ENCODE measurements at regions not wholly inside any gene's neighbourhood (a gene's known extent, or its start where the extent isn't known, plus 50 kb on each side); places are given as distances from the start of the nearest gene placed in this dataset.

- Histone ChIP-seq H3K4me2 (ENCODE audit: low read depth, low read length, poor library complexity, severe bottlenecking) (no peak overlapping the region), H3K9ac (ENCODE audit: low read length) (no peak overlapping the region), H2AFZ (ENCODE audit: low read length) (no peak overlapping the region), H3K36me3 (ENCODE audit: insufficient read depth, low read length) (no peaks in the 10 kb centered on the region), H4K20me1 (ENCODE audit: insufficient read depth, low read depth, low read length) (no peaks in the 10 kb centered on the region), H3K27me3 (ENCODE audit: low read length) (no peaks in the 10 kb centered on the region), H3K9me3 (ENCODE audit: low read length) (no peaks in the 10 kb centered on the region), H3K27ac (ENCODE audit: low read length) (no peak overlapping the region), H3K9me2 (replicated peaks; ENCODE audit: insufficient read depth, low read length) (no peaks in the 10 kb centered on the region), H3K4me1 (ENCODE audit: low read length) (no peaks in the 10 kb centered on the region), H3K4me3 (ENCODE audit: low read length) (no peak overlapping the region), H3K79me2 (ENCODE audit: low read length) (no peaks in the 10 kb centered on the region)
- peak; percentile 37 for DNase-seq
Measured at GRCh38 chr3:151568184-151568583, 107.3 kb upstream of the IGSF10 start.

- no peaks in the 10 kb centered on the region for H3K27me3 ChIP-seq (ENCODE audit: low read length)
- H3K9ac ChIP-seq (ENCODE audit: low read length) = no peak overlapping the region
- H3K27ac ChIP-seq (ENCODE audit: low read length) = no peak overlapping the region
- no peaks in the 10 kb centered on the region for H3K36me3 ChIP-seq (ENCODE audit: insufficient read depth, low read length)
- H3K4me1 ChIP-seq (ENCODE audit: low read length) = no peaks in the 10 kb centered on the region
- H3K4me2 ChIP-seq (ENCODE audit: low read depth, low read length, poor library complexity, severe bottlenecking) = no peak overlapping the region
- H3K9me2 ChIP-seq (replicated peaks; ENCODE audit: insufficient read depth, low read length) = no peaks in the 10 kb centered on the region
- no peaks in the 10 kb centered on the region for H3K9me3 ChIP-seq (ENCODE audit: low read length)
- H3K79me2 ChIP-seq (ENCODE audit: low read length) = no peaks in the 10 kb centered on the region
- no peaks in the 10 kb centered on the region for H4K20me1 ChIP-seq (ENCODE audit: insufficient read depth, low read depth, low read length)
- peak; percentile 27 for DNase-seq
- H2AFZ ChIP-seq (ENCODE audit: low read length) = no peak overlapping the region
- H3K4me3 ChIP-seq (ENCODE audit: low read length) = no peak overlapping the region
Measured at GRCh38 chr3:151567477-151567876, 106.6 kb upstream of the IGSF10 start.

GRCh38 chr3:151564261-151564660 lies 103.4 kb upstream of the IGSF10 start:
- no peak overlapping the region for H3K9ac ChIP-seq (ENCODE audit: low read length)
- peak; percentile 28 for DNase-seq
- no peaks in the 10 kb centered on the region for H3K4me1 ChIP-seq (ENCODE audit: low read length)
- no peak overlapping the region for H3K4me2 ChIP-seq (ENCODE audit: low read depth, low read length, poor library complexity, severe bottlenecking)
- no peaks in the 10 kb centered on the region for H3K36me3 ChIP-seq (ENCODE audit: insufficient read depth, low read length)
- no peaks in the 10 kb centered on the region for H4K20me1 ChIP-seq (ENCODE audit: insufficient read depth, low read depth, low read length)
- H3K27ac ChIP-seq (ENCODE audit: low read length) = no peak overlapping the region
- H3K9me3 ChIP-seq (ENCODE audit: low read length) = no peaks in the 10 kb centered on the region
- H3K4me3 ChIP-seq (ENCODE audit: low read length) = no peak overlapping the region
- no peaks in the 10 kb centered on the region for H3K9me2 ChIP-seq (replicated peaks; ENCODE audit: insufficient read depth, low read length)
- H3K27me3 ChIP-seq (ENCODE audit: low read length) = no peaks in the 10 kb centered on the region
- H3K79me2 ChIP-seq (ENCODE audit: low read length) = no peaks in the 10 kb centered on the region
- H2AFZ ChIP-seq (ENCODE audit: low read length) = no peak overlapping the region

- H3K4me1 ChIP-seq (ENCODE audit: low read length) = no peaks in the 10 kb centered on the region
- H3K9me2 ChIP-seq (replicated peaks; ENCODE audit: insufficient read depth, low read length) = no peaks in the 10 kb centered on the region
- no peak overlapping the region for H2AFZ ChIP-seq (ENCODE audit: low read length)
- H3K36me3 ChIP-seq (ENCODE audit: insufficient read depth, low read length) = no peaks in the 10 kb centered on the region
- peak; percentile 29 for DNase-seq
- H3K27me3 ChIP-seq (ENCODE audit: low read length) = no peaks in the 10 kb centered on the region
- H3K79me2 ChIP-seq (ENCODE audit: low read length) = no peaks in the 10 kb centered on the region
- H3K9me3 ChIP-seq (ENCODE audit: low read length) = no peaks in the 10 kb centered on the region
- no peak overlapping the region for H3K9ac ChIP-seq (ENCODE audit: low read length)
- H3K4me3 ChIP-seq (ENCODE audit: low read length) = no peak overlapping the region
- no peak overlapping the region for H3K27ac ChIP-seq (ENCODE audit: low read length)
- H4K20me1 ChIP-seq (ENCODE audit: insufficient read depth, low read depth, low read length) = no peaks in the 10 kb centered on the region
- H3K4me2 ChIP-seq (ENCODE audit: low read depth, low read length, poor library complexity, severe bottlenecking) = no peak overlapping the region
Measured at GRCh38 chr3:151563305-151563704, 102.4 kb upstream of the IGSF10 start.

- peak; percentile 28 for DNase-seq
- no peaks in the 10 kb centered on the region for H3K9me2 ChIP-seq (replicated peaks; ENCODE audit: insufficient read depth, low read length)
- H2AFZ ChIP-seq (ENCODE audit: low read length) = no peak overlapping the region
- no peaks in the 10 kb centered on the region for H4K20me1 ChIP-seq (ENCODE audit: insufficient read depth, low read depth, low read length)
- no peaks in the 10 kb centered on the region for H3K27me3 ChIP-seq (ENCODE audit: low read length)
- H3K4me3 ChIP-seq (ENCODE audit: low read length) = no peak overlapping the region
- H3K27ac ChIP-seq (ENCODE audit: low read length) = no peak overlapping the region
- H3K4me2 ChIP-seq (ENCODE audit: low read depth, low read length, poor library complexity, severe bottlenecking) = no peak overlapping the region
- H3K9ac ChIP-seq (ENCODE audit: low read length) = no peak overlapping the region
- H3K4me1 ChIP-seq (ENCODE audit: low read length) = no peaks in the 10 kb centered on the region
- H3K79me2 ChIP-seq (ENCODE audit: low read length) = no peaks in the 10 kb centered on the region
- no peaks in the 10 kb centered on the region for H3K9me3 ChIP-seq (ENCODE audit: low read length)
- H3K36me3 ChIP-seq (ENCODE audit: insufficient read depth, low read length) = no peaks in the 10 kb centered on the region
Measured at GRCh38 chr3:151562891-151563290, 102.0 kb upstream of the IGSF10 start.

GRCh38 chr3:151561878-151562277 lies 101.0 kb upstream of the IGSF10 start:
- Histone ChIP-seq H3K4me2 (ENCODE audit: low read depth, low read length, poor library complexity, severe bottlenecking) (no peak overlapping the region), H3K36me3 (ENCODE audit: insufficient read depth, low read length) (no peaks in the 10 kb centered on the region), H3K79me2 (ENCODE audit: low read length) (no peaks in the 10 kb centered on the region), H3K27ac (ENCODE audit: low read length) (no peak overlapping the region), H3K27me3 (ENCODE audit: low read length) (no peaks in the 10 kb centered on the region), H4K20me1 (ENCODE audit: insufficient read depth, low read depth, low read length) (no peaks in the 10 kb centered on the region), H3K4me3 (ENCODE audit: low read length) (no peak overlapping the region), H3K4me1 (ENCODE audit: low read length) (no peaks in the 10 kb centered on the region), H3K9ac (ENCODE audit: low read length) (no peak overlapping the region), H3K9me2 (replicated peaks; ENCODE audit: insufficient read depth, low read length) (no peaks in the 10 kb centered on the region), H2AFZ (ENCODE audit: low read length) (no peak overlapping the region), H3K9me3 (ENCODE audit: low read length) (no peaks in the 10 kb centered on the region)
- no peak for DNase-seq

- Histone ChIP-seq H3K79me2 (ENCODE audit: low read length) (no peaks in the 10 kb centered on the region), H3K4me2 (ENCODE audit: low read depth, low read length, poor library complexity, severe bottlenecking) (no peak overlapping the region), H3K4me1 (ENCODE audit: low read length) (no peaks in the 10 kb centered on the region), H3K9me2 (replicated peaks; ENCODE audit: insufficient read depth, low read length) (no peaks in the 10 kb centered on the region), H3K4me3 (ENCODE audit: low read length) (no peak overlapping the region), H4K20me1 (ENCODE audit: insufficient read depth, low read depth, low read length) (no peaks in the 10 kb centered on the region), H3K9ac (ENCODE audit: low read length) (no peak overlapping the region), H2AFZ (ENCODE audit: low read length) (no peak overlapping the region), H3K27me3 (ENCODE audit: low read length) (no peaks in the 10 kb centered on the region), H3K9me3 (ENCODE audit: low read length) (no peaks in the 10 kb centered on the region), H3K27ac (ENCODE audit: low read length) (no peak overlapping the region), H3K36me3 (ENCODE audit: insufficient read depth, low read length) (no peaks in the 10 kb centered on the region)
- no peak for DNase-seq
Measured at GRCh38 chr3:151560738-151561137, 99.9 kb upstream of the IGSF10 start.

GRCh38 chr3:151559736-151560135 lies 98.9 kb upstream of the IGSF10 start:
- H3K27ac ChIP-seq (ENCODE audit: low read length) = no peak overlapping the region
- H3K4me1 ChIP-seq (ENCODE audit: low read length) = no peaks in the 10 kb centered on the region
- H3K36me3 ChIP-seq (ENCODE audit: insufficient read depth, low read length) = no peaks in the 10 kb centered on the region
- no peak overlapping the region for H3K9ac ChIP-seq (ENCODE audit: low read length)
- H3K27me3 ChIP-seq (ENCODE audit: low read length) = no peaks in the 10 kb centered on the region
- H3K9me3 ChIP-seq (ENCODE audit: low read length) = no peaks in the 10 kb centered on the region
- no peak for DNase-seq
- H2AFZ ChIP-seq (ENCODE audit: low read length) = no peak overlapping the region
- no peaks in the 10 kb centered on the region for H4K20me1 ChIP-seq (ENCODE audit: insufficient read depth, low read depth, low read length)
- no peak overlapping the region for H3K4me2 ChIP-seq (ENCODE audit: low read depth, low read length, poor library complexity, severe bottlenecking)
- H3K4me3 ChIP-seq (ENCODE audit: low read length) = no peak overlapping the region
- H3K9me2 ChIP-seq (replicated peaks; ENCODE audit: insufficient read depth, low read length) = no peaks in the 10 kb centered on the region
- H3K79me2 ChIP-seq (ENCODE audit: low read length) = no peaks in the 10 kb centered on the region

- Histone ChIP-seq H3K9me2 (replicated peaks; ENCODE audit: insufficient read depth, low read length) (no peaks in the 10 kb centered on the region), H2AFZ (ENCODE audit: low read length) (no peak overlapping the region), H3K9me3 (ENCODE audit: low read length) (no peaks in the 10 kb centered on the region), H3K9ac (ENCODE audit: low read length) (no peak overlapping the region), H3K4me3 (ENCODE audit: low read length) (no peak overlapping the region), H3K27ac (ENCODE audit: low read length) (no peak overlapping the region), H3K79me2 (ENCODE audit: low read length) (no peaks in the 10 kb centered on the region), H3K27me3 (ENCODE audit: low read length) (no peaks in the 10 kb centered on the region), H4K20me1 (ENCODE audit: insufficient read depth, low read depth, low read length) (no peaks in the 10 kb centered on the region), H3K4me1 (ENCODE audit: low read length) (no peaks in the 10 kb centered on the region), H3K36me3 (ENCODE audit: insufficient read depth, low read length) (no peaks in the 10 kb centered on the region), H3K4me2 (ENCODE audit: low read depth, low read length, poor library complexity, severe bottlenecking) (no peak overlapping the region)
- DNase-seq = no peak
Measured at GRCh38 chr3:151558661-151559060, 97.8 kb upstream of the IGSF10 start.

All from Karpas-422 (cell line).